ENCODE measurements at regions not wholly inside any gene's neighbourhood (a gene's known extent, or its start where the extent isn't known, plus 50 kb on each side); places are given as distances from the start of the nearest gene placed in this dataset.

GRCh38 chr21:18058731-18059398 is 185.8 kb upstream of the CHODL start:
- TF ChIP-seq CTCF (IDR thresholded peaks at IDR 0.05; ENCODE audit: low read depth, low read length): no peak
- POLR2A ChIA-PET: no interaction called here

GRCh38 chr21:18053151-18053550 is 191.5 kb upstream of the CHODL start:
- TF ChIP-seq CTCF (IDR thresholded peaks at IDR 0.05; ENCODE audit: low read depth, low read length): no peak
- no peaks in the 10 kb centered on the region for H3K27me3 ChIP-seq (ENCODE audit: control insufficient read depth, insufficient read depth, low read length)
- CTCF ChIA-PET: no interaction called here

More at GRCh38 chr21:18058731-18059398, 185.8 kb upstream of the CHODL start:
- H3K4me3 ChIP-seq (ENCODE audit: low read depth, low read length): no peak overlapping the region
- DNase-seq (ENCODE audit: low read depth, low spot score): no peak
- peaks cover 4% of the 10 kb centered on the region for H3K9me3 ChIP-seq (ENCODE audit: control insufficient read depth, insufficient read depth, low read length)
- no peak overlapping the region for H3K27ac ChIP-seq (ENCODE audit: low read depth, low read length)
- CTCF ChIA-PET: no interaction called here
- no peaks in the 10 kb centered on the region for H3K27me3 ChIP-seq (ENCODE audit: control insufficient read depth, insufficient read depth, low read length)

GRCh38 chr21:18049461-18049860 is 195.2 kb upstream of the CHODL start:
- H3K27me3 ChIP-seq (ENCODE audit: control insufficient read depth, insufficient read depth, low read length): no peaks in the 10 kb centered on the region
- no peak overlapping the region for H3K4me3 ChIP-seq (ENCODE audit: low read depth, low read length)
- TF ChIP-seq CTCF (IDR thresholded peaks at IDR 0.05; ENCODE audit: low read depth, low read length): no peak
- no peak for DNase-seq (ENCODE audit: low read depth, low spot score)
- no peaks in the 10 kb centered on the region; the same call in 1 of the 2 replicates for H3K9me3 ChIP-seq (ENCODE audit: control insufficient read depth, insufficient read depth, low read length)
- ChIA-PET CTCF (interaction anchor here (0.8 kb wide), 1 partner anchor 9 kb away, joined by 3 read pairs; no protein-coding TSS in a partner anchor), POLR2A (no interaction called here)
- H3K27ac ChIP-seq (ENCODE audit: low read depth, low read length): no peak overlapping the region

More at GRCh38 chr21:18053151-18053550, 191.5 kb upstream of the CHODL start:
- Histone ChIP-seq H3K27ac (ENCODE audit: low read depth, low read length) (no peak overlapping the region), H3K4me3 (ENCODE audit: low read depth, low read length) (no peak overlapping the region), H3K9me3 (ENCODE audit: control insufficient read depth, insufficient read depth, low read length) (no peaks in the 10 kb centered on the region; the same call in 1 of the 2 replicates)
- DNase-seq (ENCODE audit: low read depth, low spot score): no peak
- POLR2A ChIA-PET: no interaction called here

- TF ChIP-seq CTCF (IDR thresholded peaks at IDR 0.05; ENCODE audit: low read depth, low read length): no peak
- no peak for DNase-seq (ENCODE audit: low read depth, low spot score)
- H3K4me3 ChIP-seq (ENCODE audit: low read depth, low read length): no peak overlapping the region
- H3K9me3 ChIP-seq (ENCODE audit: control insufficient read depth, insufficient read depth, low read length): peaks cover 3% of the 10 kb centered on the region; the same call in 1 of the 2 replicates
- CTCF ChIA-PET: interaction anchor here (1.0 kb wide), 1 partner anchor 9 kb away, joined by 3 read pairs; no protein-coding TSS in a partner anchor
- POLR2A ChIA-PET: no interaction called here
- no peaks in the 10 kb centered on the region for H3K27me3 ChIP-seq (ENCODE audit: control insufficient read depth, insufficient read depth, low read length)
- no peak overlapping the region for H3K27ac ChIP-seq (ENCODE audit: low read depth, low read length)
Measured at GRCh38 chr21:18041012-18041411, 203.6 kb upstream of the CHODL start.

GRCh38 chr21:18030248-18030647 is 211.1 kb upstream of the C21orf91 start:
- POLR2A ChIA-PET: no interaction called here
- CTCF ChIA-PET: no interaction called here

More at GRCh38 chr21:18030248-18030647, 211.1 kb upstream of the C21orf91 start:
- Histone ChIP-seq H3K9me3 (ENCODE audit: control insufficient read depth, insufficient read depth, low read length) (peaks cover 11% of the 10 kb centered on the region; the same call in 1 of the 2 replicates), H3K27me3 (ENCODE audit: control insufficient read depth, insufficient read depth, low read length) (no peaks in the 10 kb centered on the region), H3K27ac (ENCODE audit: low read depth, low read length) (no peak overlapping the region), H3K4me3 (ENCODE audit: low read depth, low read length) (no peak overlapping the region)
- DNase-seq (ENCODE audit: low read depth, low spot score): no peak
- TF ChIP-seq CTCF (IDR thresholded peaks at IDR 0.05; ENCODE audit: low read depth, low read length): no peak
